ENCODE measurements at regions not wholly inside any gene's neighbourhood (a gene's known extent, or its start where the extent isn't known, plus 50 kb on each side); places are given as distances from the start of the nearest gene placed in this dataset.
A peak's percentile ranks its signal among the peaks of the same experiment; 100 is the strongest.
"Not testable (repeated sequence)": the region's sequence is repeated elsewhere in the genome, so short reads cannot be mapped to it uniquely, and the experiment has no call there.

DNA sequence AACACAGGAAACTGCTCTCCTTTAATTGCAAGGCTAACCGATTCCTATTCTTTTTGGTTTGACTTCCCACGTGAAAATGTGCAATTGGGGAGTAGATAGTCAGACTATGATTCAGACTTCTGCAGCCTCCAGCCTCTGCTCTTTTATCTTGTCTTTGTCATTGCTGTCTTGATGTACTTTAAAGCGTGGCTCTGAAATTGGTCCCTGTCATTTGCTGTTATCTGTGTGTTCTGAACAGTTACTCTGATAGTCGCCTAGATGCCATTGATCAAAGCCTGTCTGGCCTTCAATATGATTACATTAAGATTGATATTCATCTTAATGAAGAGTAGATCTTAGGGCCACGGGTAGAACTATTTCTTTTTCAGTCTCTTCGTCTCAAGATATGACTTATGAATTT lies 799.2 kb downstream of the REEP3 start:
- Histone ChIP-seq H3K27ac (ENCODE audit: low read depth, low read length) (no peak overlapping the region), H3K4me3 (ENCODE audit: low read depth, low read length) (no peak overlapping the region), H3K9ac (ENCODE audit: low read depth, low read length) (no peak overlapping the region), H3K36me3 (ENCODE audit: control insufficient read depth, insufficient read depth, low read length) (no peaks in the 10 kb centered on the region), H3K4me1 (ENCODE audit: control insufficient read depth, insufficient read depth, low read length) (no peaks in the 10 kb centered on the region), H3K9me3 (ENCODE audit: control insufficient read depth, insufficient read depth, low read length) (no peaks in the 10 kb centered on the region), H3K27me3 (ENCODE audit: control insufficient read depth, insufficient read depth, low read length) (no peaks in the 10 kb centered on the region)

DNA sequence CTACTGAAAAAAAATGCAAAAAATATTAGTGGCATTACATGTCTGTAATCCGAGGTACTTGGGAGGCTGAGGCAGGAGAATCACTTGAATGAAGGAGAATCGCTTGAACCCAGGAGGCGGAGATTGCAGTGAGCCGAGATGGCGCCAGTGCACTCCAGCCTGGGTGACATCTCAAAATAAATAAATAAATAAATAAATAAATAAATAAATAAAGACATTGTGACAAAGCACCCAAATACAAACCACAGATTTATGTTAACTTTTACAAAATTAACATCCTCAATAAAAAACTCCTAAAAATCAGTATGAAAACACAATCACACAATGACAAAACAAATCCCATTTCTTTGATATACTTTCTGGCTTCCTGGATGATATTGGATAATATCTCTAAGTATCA lies 808.3 kb downstream of the REEP3 start:
- Histone ChIP-seq H3K4me3 (ENCODE audit: low read depth, low read length) (no peak overlapping the region), H3K9ac (ENCODE audit: low read depth, low read length) (no peak overlapping the region), H3K36me3 (ENCODE audit: control insufficient read depth, insufficient read depth, low read length) (no peaks in the 10 kb centered on the region), H3K9me3 (ENCODE audit: control insufficient read depth, insufficient read depth, low read length) (peaks cover 11% of the 10 kb centered on the region), H3K27me3 (ENCODE audit: control insufficient read depth, insufficient read depth, low read length) (no peaks in the 10 kb centered on the region), H3K4me1 (ENCODE audit: control insufficient read depth, insufficient read depth, low read length) (no peaks in the 10 kb centered on the region), H3K27ac (ENCODE audit: low read depth, low read length) (no peak overlapping the region)

DNA sequence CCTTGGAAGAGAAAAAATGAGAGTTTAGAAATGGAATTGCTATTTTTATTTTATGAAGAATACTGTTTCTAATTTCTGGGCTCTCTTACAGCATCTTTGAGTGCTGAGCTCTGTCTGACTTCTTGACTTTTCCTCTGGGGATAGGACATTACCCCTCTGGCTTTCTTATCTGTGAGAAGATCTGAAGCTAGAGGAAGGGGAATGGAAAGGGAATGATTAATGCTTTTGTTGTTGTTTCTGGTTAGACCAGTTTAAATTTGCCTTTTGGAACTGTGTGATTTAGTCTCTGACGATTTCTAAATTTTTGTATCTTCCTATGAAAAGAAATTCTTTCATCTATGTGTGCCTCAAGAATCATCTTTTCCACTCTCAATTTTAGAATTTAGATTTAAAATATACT lies 811.4 kb downstream of the REEP3 start:
- H3K9me3 ChIP-seq (ENCODE audit: control insufficient read depth, insufficient read depth, low read length), result peaks cover 3% of the 10 kb centered on the region; the same call in 1 of the 2 replicates
- H3K36me3 ChIP-seq (ENCODE audit: control insufficient read depth, insufficient read depth, low read length), result no peaks in the 10 kb centered on the region
- H3K4me1 ChIP-seq (ENCODE audit: control insufficient read depth, insufficient read depth, low read length), result no peaks in the 10 kb centered on the region
- H3K4me3 ChIP-seq (ENCODE audit: low read depth, low read length), result no peak overlapping the region
- no peaks in the 10 kb centered on the region for H3K27me3 ChIP-seq (ENCODE audit: control insufficient read depth, insufficient read depth, low read length)
- H3K27ac ChIP-seq (ENCODE audit: low read depth, low read length), result no peak overlapping the region
- no peak overlapping the region for H3K9ac ChIP-seq (ENCODE audit: low read depth, low read length)

DNA sequence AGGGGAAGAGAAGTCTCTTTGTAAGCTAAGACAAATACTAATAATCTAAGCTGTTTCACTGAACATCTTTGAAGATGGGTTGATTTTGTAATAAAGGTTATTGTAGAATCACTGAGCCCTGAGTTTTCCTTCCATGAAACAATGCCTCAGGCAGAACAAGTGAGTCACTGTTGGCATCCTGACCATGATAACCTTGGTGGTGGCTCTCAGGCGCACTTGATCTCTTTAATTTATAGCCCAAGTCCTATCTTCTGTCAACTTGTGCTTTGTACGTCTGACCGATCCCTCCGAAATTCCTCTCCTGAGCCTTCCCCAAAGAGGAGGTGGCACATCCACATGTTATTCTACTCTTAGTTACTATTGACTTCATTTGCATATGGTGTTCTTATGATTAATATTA lies 812.9 kb downstream of the REEP3 start:
- Histone ChIP-seq H3K4me3 (ENCODE audit: low read depth, low read length) (no peak overlapping the region), H3K27me3 (ENCODE audit: control insufficient read depth, insufficient read depth, low read length) (no peaks in the 10 kb centered on the region), H3K36me3 (ENCODE audit: control insufficient read depth, insufficient read depth, low read length) (no peaks in the 10 kb centered on the region), H3K9ac (ENCODE audit: low read depth, low read length) (no peak overlapping the region), H3K9me3 (ENCODE audit: control insufficient read depth, insufficient read depth, low read length) (no peaks in the 10 kb centered on the region), H3K27ac (ENCODE audit: low read depth, low read length) (no peak overlapping the region), H3K4me1 (ENCODE audit: control insufficient read depth, insufficient read depth, low read length) (no peaks in the 10 kb centered on the region)

DNA sequence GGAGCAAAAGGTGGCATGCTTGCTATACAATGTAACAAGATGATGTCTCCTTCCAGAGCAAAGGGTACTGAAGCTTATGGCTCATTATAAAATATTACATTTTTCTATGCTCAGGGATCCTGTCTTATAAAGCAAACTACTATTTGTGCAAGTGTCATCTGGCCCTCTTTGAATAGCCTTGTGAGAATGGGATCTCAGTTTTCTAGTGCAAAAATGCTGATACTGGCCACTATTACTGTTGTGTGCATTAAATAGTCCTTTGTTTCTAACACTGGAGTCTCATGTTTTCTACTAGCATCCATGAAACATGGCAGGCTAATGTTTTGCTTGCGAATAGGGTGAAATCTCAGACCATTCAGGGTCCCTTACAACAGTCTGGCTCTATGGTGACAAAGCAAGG lies 823.0 kb downstream of the REEP3 start:
- no peaks in the 10 kb centered on the region for H3K36me3 ChIP-seq (ENCODE audit: control insufficient read depth, insufficient read depth, low read length)
- H3K4me1 ChIP-seq (ENCODE audit: control insufficient read depth, insufficient read depth, low read length), result no peaks in the 10 kb centered on the region
- no peaks in the 10 kb centered on the region for H3K27me3 ChIP-seq (ENCODE audit: control insufficient read depth, insufficient read depth, low read length)
- no peak overlapping the region for H3K4me3 ChIP-seq (ENCODE audit: low read depth, low read length)
- H3K9me3 ChIP-seq (ENCODE audit: control insufficient read depth, insufficient read depth, low read length), result no peaks in the 10 kb centered on the region
- no peak overlapping the region for H3K27ac ChIP-seq (ENCODE audit: low read depth, low read length)
- H3K9ac ChIP-seq (ENCODE audit: low read depth, low read length), result no peak overlapping the region

DNA sequence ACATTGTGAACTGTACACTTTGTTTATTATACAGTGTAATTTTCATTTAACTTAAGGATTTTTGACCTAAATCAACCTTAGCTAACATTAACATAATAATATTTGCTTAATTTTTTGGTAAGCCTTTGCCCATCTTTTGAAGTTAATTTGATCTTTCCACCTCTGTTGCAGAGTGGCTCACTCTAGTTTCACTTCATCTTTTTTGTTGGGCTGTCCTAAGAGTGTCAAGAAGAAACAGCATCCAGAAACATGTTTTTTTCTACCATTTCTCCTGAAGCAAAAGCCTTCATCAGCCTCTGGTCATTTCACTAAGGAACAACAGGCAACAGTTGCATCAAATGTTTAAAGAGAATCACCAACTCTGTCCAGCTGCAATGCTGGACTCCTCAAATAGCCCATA lies 824.7 kb downstream of the REEP3 start:
- Histone ChIP-seq H3K9me3 (ENCODE audit: control insufficient read depth, insufficient read depth, low read length) (no peaks in the 10 kb centered on the region), H3K27me3 (ENCODE audit: control insufficient read depth, insufficient read depth, low read length) (no peaks in the 10 kb centered on the region), H3K36me3 (ENCODE audit: control insufficient read depth, insufficient read depth, low read length) (no peaks in the 10 kb centered on the region), H3K4me3 (ENCODE audit: low read depth, low read length) (no peak overlapping the region), H3K9ac (ENCODE audit: low read depth, low read length) (no peak overlapping the region), H3K27ac (ENCODE audit: low read depth, low read length) (no peak overlapping the region), H3K4me1 (ENCODE audit: control insufficient read depth, insufficient read depth, low read length) (no peaks in the 10 kb centered on the region)

DNA sequence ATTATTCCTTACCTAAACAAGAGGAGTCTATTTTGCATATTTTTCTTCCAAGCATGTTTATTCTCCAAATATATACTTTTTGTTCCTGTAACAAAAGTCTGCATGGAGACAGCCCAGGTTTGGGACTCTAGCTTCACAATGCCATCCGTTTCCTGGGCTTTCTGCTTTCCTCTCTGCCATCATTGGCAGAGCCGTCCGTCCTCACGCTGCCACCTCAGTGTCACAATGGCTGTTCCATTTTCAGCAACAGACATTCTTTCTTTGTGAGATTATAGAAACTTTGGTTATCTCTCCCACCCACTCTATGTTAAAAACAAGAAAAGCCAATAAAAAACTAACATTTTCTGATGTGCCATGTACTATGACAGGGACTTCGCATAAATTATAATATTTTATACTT lies 825.2 kb downstream of the REEP3 start:
- Histone ChIP-seq H3K4me1 (ENCODE audit: control insufficient read depth, insufficient read depth, low read length) (0 out of 2 replicates have a peak, but pooled peaks cover 3% of the 10 kb centered on the region), H3K9me3 (ENCODE audit: control insufficient read depth, insufficient read depth, low read length) (no peaks in the 10 kb centered on the region), H3K4me3 (ENCODE audit: low read depth, low read length) (no peak overlapping the region), H3K9ac (ENCODE audit: low read depth, low read length) (no peak overlapping the region), H3K27ac (ENCODE audit: low read depth, low read length) (no peak overlapping the region), H3K36me3 (ENCODE audit: control insufficient read depth, insufficient read depth, low read length) (no peaks in the 10 kb centered on the region), H3K27me3 (ENCODE audit: control insufficient read depth, insufficient read depth, low read length) (no peaks in the 10 kb centered on the region)

DNA sequence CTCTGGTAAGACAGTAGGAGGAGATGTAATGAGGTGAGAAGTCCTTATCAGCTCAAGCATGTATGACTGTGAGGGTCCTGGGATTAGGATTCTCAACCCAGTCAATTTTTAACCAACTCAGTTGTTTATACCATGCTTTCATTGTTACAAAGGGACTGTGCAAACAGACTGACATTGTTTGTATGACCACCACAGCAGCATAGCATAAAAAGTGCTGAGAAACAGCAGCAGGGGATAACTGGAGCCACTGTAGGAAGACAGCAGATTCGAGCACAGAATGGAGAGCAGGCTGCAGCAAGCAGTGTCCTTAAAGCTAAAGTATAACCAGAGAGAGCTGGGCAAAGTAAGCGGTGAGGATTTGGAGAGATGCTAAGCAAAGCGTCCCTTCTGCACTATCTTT lies 829.5 kb downstream of the REEP3 start:
- H3K9ac ChIP-seq (ENCODE audit: low read depth, low read length), result no peak overlapping the region
- no peaks in the 10 kb centered on the region for H3K36me3 ChIP-seq (ENCODE audit: control insufficient read depth, insufficient read depth, low read length)
- H3K27me3 ChIP-seq (ENCODE audit: control insufficient read depth, insufficient read depth, low read length), result no peaks in the 10 kb centered on the region
- 0 out of 2 replicates have a peak, but pooled peaks cover 3% of the 10 kb centered on the region for H3K4me1 ChIP-seq (ENCODE audit: control insufficient read depth, insufficient read depth, low read length)
- peak overlapping the region; percentile 37 for H3K27ac ChIP-seq (ENCODE audit: low read depth, low read length)
- no peaks in the 10 kb centered on the region for H3K9me3 ChIP-seq (ENCODE audit: control insufficient read depth, insufficient read depth, low read length)
- no peak overlapping the region for H3K4me3 ChIP-seq (ENCODE audit: low read depth, low read length)

DNA sequence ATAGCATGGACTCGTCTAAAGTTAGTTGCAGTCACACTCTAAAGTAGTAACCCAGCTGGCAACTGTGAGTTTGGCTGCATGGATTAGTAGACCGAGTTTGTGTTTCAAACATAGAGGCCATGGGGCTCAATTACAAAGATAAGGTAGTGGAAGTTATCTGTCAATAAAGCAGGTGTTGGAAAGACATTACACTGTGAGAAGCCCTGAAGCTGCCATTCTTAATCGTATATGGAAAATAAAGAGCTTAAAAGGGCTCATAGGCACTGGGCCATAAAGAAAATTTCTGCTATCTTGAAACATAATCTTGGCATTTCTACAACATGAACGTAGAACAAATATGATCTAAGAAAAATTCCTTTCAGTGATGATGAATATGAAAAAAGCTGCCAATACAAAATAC lies 837.7 kb downstream of the REEP3 start:
- H3K4me1 ChIP-seq (ENCODE audit: control insufficient read depth, insufficient read depth, low read length), result no peaks in the 10 kb centered on the region
- H3K27ac ChIP-seq (ENCODE audit: low read depth, low read length), result no peak overlapping the region
- peaks cover 30% of the 10 kb centered on the region for H3K9me3 ChIP-seq (ENCODE audit: control insufficient read depth, insufficient read depth, low read length)
- H3K27me3 ChIP-seq (ENCODE audit: control insufficient read depth, insufficient read depth, low read length), result no peaks in the 10 kb centered on the region
- no peaks in the 10 kb centered on the region for H3K36me3 ChIP-seq (ENCODE audit: control insufficient read depth, insufficient read depth, low read length)
- no peak overlapping the region for H3K4me3 ChIP-seq (ENCODE audit: low read depth, low read length)
- no peak overlapping the region for H3K9ac ChIP-seq (ENCODE audit: low read depth, low read length)

DNA sequence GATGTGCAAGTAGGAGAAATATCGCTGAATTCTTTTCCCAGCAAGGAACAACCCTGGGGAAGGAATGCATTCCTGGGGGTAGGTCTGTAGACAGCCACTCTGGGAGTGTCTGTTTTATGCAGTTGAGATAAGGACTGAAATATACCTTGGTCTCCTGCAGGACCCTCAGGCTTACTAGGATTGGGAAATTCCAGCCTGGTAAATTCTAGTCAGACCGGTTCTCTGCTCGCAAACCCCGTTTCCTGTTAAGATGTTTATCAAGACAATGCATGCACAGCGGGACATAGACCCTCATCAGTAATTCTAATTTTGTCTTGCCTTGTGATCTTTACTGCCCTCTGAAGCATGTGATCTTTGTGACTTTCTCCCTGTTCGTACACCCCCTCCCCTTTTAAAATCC lies 839.0 kb downstream of the REEP3 start:
- peaks cover 30% of the 10 kb centered on the region for H3K9me3 ChIP-seq (ENCODE audit: control insufficient read depth, insufficient read depth, low read length)
- not testable (repeated sequence) for H3K27me3 ChIP-seq (ENCODE audit: control insufficient read depth, insufficient read depth, low read length); H3K36me3 ChIP-seq (ENCODE audit: control insufficient read depth, insufficient read depth, low read length); H3K9ac ChIP-seq (ENCODE audit: low read depth, low read length); H3K4me1 ChIP-seq (ENCODE audit: control insufficient read depth, insufficient read depth, low read length); H3K4me3 ChIP-seq (ENCODE audit: low read depth, low read length); H3K27ac ChIP-seq (ENCODE audit: low read depth, low read length)

DNA sequence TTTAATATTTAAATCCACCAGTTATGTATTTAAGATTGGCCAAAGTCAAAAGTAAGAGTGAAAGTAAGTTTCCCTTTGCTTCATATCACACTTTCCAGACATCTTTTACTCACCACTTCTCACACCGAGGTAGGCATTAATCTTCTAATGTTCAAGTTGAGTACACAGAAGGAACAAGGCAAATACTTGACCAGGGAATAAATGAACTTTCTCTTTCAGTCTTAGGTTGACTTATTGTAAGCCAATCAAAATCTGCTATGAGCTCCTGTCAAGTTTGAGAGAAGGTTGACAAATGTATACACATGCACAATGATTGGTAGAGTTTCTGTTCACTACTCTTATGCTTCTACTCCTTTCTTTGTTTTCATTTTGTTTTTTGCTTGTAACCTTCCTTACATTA lies 842.5 kb downstream of the REEP3 start:
- Histone ChIP-seq H3K4me1 (ENCODE audit: control insufficient read depth, insufficient read depth, low read length) (no peaks in the 10 kb centered on the region), H3K4me3 (ENCODE audit: low read depth, low read length) (no peak overlapping the region), H3K36me3 (ENCODE audit: control insufficient read depth, insufficient read depth, low read length) (no peaks in the 10 kb centered on the region), H3K9me3 (ENCODE audit: control insufficient read depth, insufficient read depth, low read length) (peaks cover 30% of the 10 kb centered on the region), H3K27ac (ENCODE audit: low read depth, low read length) (no peak overlapping the region), H3K9ac (ENCODE audit: low read depth, low read length) (no peak overlapping the region), H3K27me3 (ENCODE audit: control insufficient read depth, insufficient read depth, low read length) (no peaks in the 10 kb centered on the region)

DNA sequence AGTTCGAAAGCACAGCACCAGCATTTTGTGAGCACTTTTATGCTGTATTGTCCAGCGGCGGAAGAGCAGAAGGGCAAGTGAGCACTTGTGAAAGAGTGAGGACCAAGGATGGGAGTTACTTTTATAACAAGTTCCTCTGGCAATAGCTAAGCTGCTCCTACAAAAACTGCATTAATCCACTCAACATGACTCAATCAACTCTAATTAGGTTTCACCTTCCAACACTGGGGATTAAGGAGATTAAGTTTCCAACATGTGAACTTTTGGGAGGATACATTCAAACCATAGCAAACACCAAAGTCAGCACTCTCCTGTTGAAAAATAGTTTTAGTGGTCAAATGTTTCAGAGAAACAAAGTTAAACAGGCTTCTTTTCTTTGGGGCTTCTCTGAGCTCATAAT lies 844.5 kb downstream of the REEP3 start:
- Histone ChIP-seq H3K36me3 (ENCODE audit: control insufficient read depth, insufficient read depth, low read length) (no peaks in the 10 kb centered on the region), H3K4me1 (ENCODE audit: control insufficient read depth, insufficient read depth, low read length) (no peaks in the 10 kb centered on the region), H3K9me3 (ENCODE audit: control insufficient read depth, insufficient read depth, low read length) (peaks cover 14% of the 10 kb centered on the region), H3K27ac (ENCODE audit: low read depth, low read length) (peak overlapping the region; percentile 37), H3K27me3 (ENCODE audit: control insufficient read depth, insufficient read depth, low read length) (no peaks in the 10 kb centered on the region), H3K9ac (ENCODE audit: low read depth, low read length) (no peak overlapping the region), H3K4me3 (ENCODE audit: low read depth, low read length) (no peak overlapping the region)
